Gastrocnemius medialis (tissue), 4 donors: ENCODE measurements at regions not wholly inside any gene's neighbourhood (a gene's known extent, or its start where the extent isn't known, plus 50 kb on each side); places are given as distances from the start of the nearest gene placed in this dataset.

Experiments used
- ATAC-seq, 2 donors: fragments of 150-250 bp; one replicate each; pipeline ENCODE4 v1.9.1; 2016
- DNase-seq, 2 donors: peaks; one replicate each; pipeline ENCODE4 v3.0.0-alpha.2; 2019
- H3K27ac ChIP-seq, 4 donors: fragments of 200-600 bp; sonication (generic); 1 replicate in 1 of 4; 2 replicates in 3 of 4; pipeline ENCODE4 v1.5.1; 2016 to 2018; ENCODE audit warnings: mild to moderate bottlenecking in 2 of 4, moderate library complexity in 1 of 4
- H3K27me3 ChIP-seq, 3 donors: fragments of 200-600 bp; sonication (generic) in 2 of 3; 1 replicate in 1 of 3; 2 replicates in 2 of 3; pipeline versions ENCODE4 v1.5.1 to v1.6.0; 2016 to 2019; ENCODE audit warnings: mild to moderate bottlenecking in 1 of 3, moderate library complexity in 1 of 3
- H3K36me3 ChIP-seq, 2 donors: fragments of 200-600 bp; sonication (generic) in 1 of 2; one replicate each; pipeline ENCODE4 v1.5.1; 2017 to 2018
- H3K4me1 ChIP-seq, 2 donors: fragments of 200-600 bp; sonication (generic) in 1 of 2; one replicate each; pipeline ENCODE4 v1.5.1; 2016 to 2017; ENCODE audit warnings: mild to moderate bottlenecking in 2 of 2
- H3K4me3 ChIP-seq, 4 donors: fragments of 200-600 bp; sonication (generic) in 3 of 4; 1 replicate in 1 of 4; 2 replicates in 3 of 4; pipeline ENCODE4 v1.5.1; 2016 to 2019; ENCODE audit warnings: mild to moderate bottlenecking in 2 of 4
- H3K9me3 ChIP-seq, 3 donors: fragments of 200-600 bp; sonication (generic) in 2 of 3; 1 replicate in 1 of 3; 2 replicates in 2 of 3; pipeline ENCODE4 v1.5.1; 2016 to 2019
- CTCF ChIP-seq, 5 experiments: fragments of 450-650 bp in 3 of 5; fragments of 200-600 bp in 2 of 5; sonication (generic) in 2 of 5; IDR thresholded peaks in 4 of 5; conservative IDR thresholded peaks in 1 of 5; 1 replicate in 4 of 5; 2 replicates in 1 of 5; pipeline ENCODE4 v1.5.1; 2016 to 2019; ENCODE audit warnings: antibody characterized with exemption in 5 of 5, mild to moderate bottlenecking in 3 of 5, moderate library complexity in 3 of 5
- POLR2A ChIP-seq, 2 donors: fragments of 450-650 bp; IDR thresholded peaks; one replicate each; pipeline ENCODE4 v1.6.1; 2017; ENCODE audit warnings: antibody characterized with exemption in 2 of 2, mild to moderate bottlenecking in 2 of 2, moderate library complexity in 2 of 2
- in situ Hi-C, 4 donors: fragments of 200-750 bp; cut with MboI; loops; one replicate each; pipeline versions ENCODE4 v1.15.0 to v1.8.0; 2017; ENCODE audit warnings: low sequenced_read_pairs in 4 of 4
- intact Hi-C: fragments of 100-400 bp; cut with DNase I; formaldehyde crosslinking; loops from one replicate; pipeline ENCODE4 v1.15.1; 2023; ENCODE audit warnings: low total_unique reads

- no peaks in the 10 kb centered on the region for H3K9me3 ChIP-seq
- TF ChIP-seq POLR2A (IDR thresholded peaks at IDR 0.05), result no peak
- no peak for TF ChIP-seq CTCF (IDR thresholded peaks at IDR 0.05 in 4 of 5, conservative IDR thresholded peaks at IDR 0.05 in 1 of 5)
- H3K27ac ChIP-seq, result no peak overlapping the region
- DNase-seq (no peak), ATAC-seq (no peak)
- in situ Hi-C loops, result no loop called here
- no peaks in the 10 kb centered on the region for H3K36me3 ChIP-seq
- H3K4me1 ChIP-seq, result peaks cover 8 to 13% of the 10 kb centered on the region in 2 donors
- intact Hi-C loops, result loop anchor here (10.0 kb wide), 1 partner anchor 63 kb away; no protein-coding TSS in a partner anchor
- H3K4me3 ChIP-seq, result no peak overlapping the region
- H3K27me3 ChIP-seq, result no peaks in the 10 kb centered on the region
Measured at GRCh38 chr2:105451571-105452166, 52.8 kb upstream of the FHL2 start.

GRCh38 chr2:105450471-105450870 is 51.6 kb upstream of the FHL2 start:
- in situ Hi-C loops, result no loop called here
- intact Hi-C loops, result loop anchor here (10.0 kb wide), 1 partner anchor 64 kb away; no protein-coding TSS in a partner anchor
- TF ChIP-seq POLR2A (IDR thresholded peaks at IDR 0.05), result no peak
- TF ChIP-seq CTCF (IDR thresholded peaks at IDR 0.05 in 4 of 5, conservative IDR thresholded peaks at IDR 0.05 in 1 of 5), result no peak

GRCh38 chr2:105449076-105449475 is 50.2 kb upstream of the FHL2 start:
- TF ChIP-seq CTCF (IDR thresholded peaks at IDR 0.05 in 4 of 5, conservative IDR thresholded peaks at IDR 0.05 in 1 of 5) (no peak), POLR2A (IDR thresholded peaks at IDR 0.05) (no peak)
- no peak for ATAC-seq
- no peaks in the 10 kb centered on the region for H3K4me1 ChIP-seq
- intact Hi-C loops, result no loop called here
- H3K9me3 ChIP-seq, result no peaks in the 10 kb centered on the region
- no peak overlapping the region for H3K4me3 ChIP-seq
- H3K36me3 ChIP-seq, result no peaks in the 10 kb centered on the region
- DNase-seq, result no peak
- H3K27ac ChIP-seq, result no peak overlapping the region
- in situ Hi-C loops, result no loop called here
- no peaks in the 10 kb centered on the region for H3K27me3 ChIP-seq

More at GRCh38 chr2:105450471-105450870, 51.6 kb upstream of the FHL2 start:
- Histone ChIP-seq H3K27ac (no peak overlapping the region), H3K4me3 (no peak overlapping the region), H3K4me1 (peaks cover 1 to 6% of the 10 kb centered on the region in 2 donors), H3K36me3 (no peaks in the 10 kb centered on the region), H3K9me3 (no peaks in the 10 kb centered on the region), H3K27me3 (no peaks in the 10 kb centered on the region)
- peak; percentile 77 to 85 for ATAC-seq
- DNase-seq, result peak; percentile 32 to 38
